Activated T-cell treated with anti-CD3 and anti-CD28 coated beads for 48 hours (primary cell): ENCODE measurements at regions not wholly inside any gene's neighbourhood (a gene's known extent, or its start where the extent isn't known, plus 50 kb on each side); places are given as distances from the start of the nearest gene placed in this dataset.

Experiments
- DNase-seq: peaks from one replicate; pipeline ENCODE4 v3.0.0-alpha.2; 2020; ENCODE audit warnings: low read depth

- DNase-seq = no peak
These were observed 168.9 kb downstream of the DCK start for GRCh38 chr4:71162386-71162785.

- DNase-seq = no peak
These were observed 169.9 kb downstream of the DCK start for GRCh38 chr4:71163317-71163716.

GRCh38 chr4:71167083-71167482, 171.7 kb upstream of the SLC4A4 start:
- no peak for DNase-seq

- DNase-seq = no peak
These were observed 167.2 kb upstream of the SLC4A4 start for GRCh38 chr4:71171592-71171991.

GRCh38 chr4:71181332-71181731, 157.5 kb upstream of the SLC4A4 start:
- DNase-seq = no peak

GRCh38 chr4:71184195-71184781, 154.5 kb upstream of the SLC4A4 start:
- no peak for DNase-seq

GRCh38 chr4:71185037-71185436, 153.8 kb upstream of the SLC4A4 start:
- DNase-seq = no peak

GRCh38 chr4:71186257-71186565, 152.6 kb upstream of the SLC4A4 start:
- DNase-seq = no peak

GRCh38 chr4:71186566-71187403, 152.0 kb upstream of the SLC4A4 start:
- peak; percentile 15 for DNase-seq

- peak; percentile 6 for DNase-seq
These were observed 151.2 kb upstream of the SLC4A4 start for GRCh38 chr4:71187404-71188155.

- no peak for DNase-seq
These were observed 150.6 kb upstream of the SLC4A4 start for GRCh38 chr4:71188156-71188640.

GRCh38 chr4:71188951-71189350, 149.9 kb upstream of the SLC4A4 start:
- no peak for DNase-seq

GRCh38 chr4:71189471-71189870, 149.3 kb upstream of the SLC4A4 start:
- DNase-seq = no peak

GRCh38 chr4:71194454-71194853, 144.4 kb upstream of the SLC4A4 start:
- no peak for DNase-seq

GRCh38 chr4:71195924-71196323, 142.9 kb upstream of the SLC4A4 start:
- DNase-seq = no peak

GRCh38 chr4:71198958-71199357, 139.9 kb upstream of the SLC4A4 start:
- DNase-seq = no peak

- no peak for DNase-seq
These were observed 137.8 kb upstream of the SLC4A4 start for GRCh38 chr4:71201057-71201456.

GRCh38 chr4:71201817-71202576, 136.8 kb upstream of the SLC4A4 start:
- no peak for DNase-seq

- DNase-seq = no peak
These were observed 136.1 kb upstream of the SLC4A4 start for GRCh38 chr4:71202705-71203104.

- no peak for DNase-seq
These were observed 134.8 kb upstream of the SLC4A4 start for GRCh38 chr4:71204056-71204455.

- DNase-seq = no peak
These were observed 132.1 kb upstream of the SLC4A4 start for GRCh38 chr4:71206763-71207162.

- no peak for DNase-seq
These were observed 129.7 kb upstream of the SLC4A4 start for GRCh38 chr4:71209161-71209560.
